Stimulated activated CD4-positive, alpha-beta T cell treated with anti-CD3 and anti-CD28 coated beads, Interleukin-12 subunit alpha, Interleukin-12 subunit beta, amount 100 ng/mL, for 48 hours (primary cell): ENCODE measurements at regions not wholly inside any gene's neighbourhood (a gene's known extent, or its start where the extent isn't known, plus 50 kb on each side); places are given as distances from the start of the nearest gene placed in this dataset.
"Not testable (repeated sequence)": the region's sequence is repeated elsewhere in the genome, so short reads cannot be mapped to it uniquely, and the experiment has no call there.

Experiments
- DNase-seq, 3 donors: peaks; one replicate each; pipeline ENCODE4 v3.0.0-alpha.2; 2020; ENCODE audit warnings: low read depth in 2 of 3, low spot score in 1 of 3

GRCh38 chr14:61602003-61602732, 93.1 kb upstream of the HIF1A start:
- no peak for DNase-seq

- DNase-seq: no peak
These were observed 92.6 kb upstream of the HIF1A start for GRCh38 chr14:61602733-61603077.

GRCh38 chr14:61603736-61604135, 91.6 kb upstream of the HIF1A start:
- DNase-seq: no peak

GRCh38 chr14:61607570-61608244, 87.6 kb upstream of the HIF1A start:
- no peak for DNase-seq

- no peak for DNase-seq
These were observed 86.8 kb upstream of the HIF1A start for GRCh38 chr14:61608245-61609165.

GRCh38 chr14:61609191-61609843, 86.0 kb upstream of the HIF1A start:
- DNase-seq: no peak

- no peak for DNase-seq
These were observed 85.4 kb upstream of the HIF1A start for GRCh38 chr14:61609884-61610283.

- no peak for DNase-seq
These were observed 84.4 kb upstream of the HIF1A start for GRCh38 chr14:61610900-61611299.

- no peak for DNase-seq
These were observed 83.3 kb upstream of the HIF1A start for GRCh38 chr14:61611880-61612630.

GRCh38 chr14:61613006-61613405, 82.3 kb upstream of the HIF1A start:
- not testable (repeated sequence) for DNase-seq

GRCh38 chr14:61614693-61615092, 80.6 kb upstream of the HIF1A start:
- no peak for DNase-seq

- no peak for DNase-seq
These were observed 79.4 kb upstream of the HIF1A start for GRCh38 chr14:61615743-61616523.

- DNase-seq: no peak
These were observed 78.7 kb upstream of the HIF1A start for GRCh38 chr14:61616524-61617185.

- no peak for DNase-seq
These were observed 76.9 kb upstream of the HIF1A start for GRCh38 chr14:61618448-61618847.

GRCh38 chr14:61619494-61619893, 75.8 kb upstream of the HIF1A start:
- no peak for DNase-seq

GRCh38 chr14:61620130-61620946, 75.0 kb upstream of the HIF1A start:
- DNase-seq: peak; percentile 50 to 70 (median 51)

GRCh38 chr14:61621444-61621843, 73.9 kb upstream of the HIF1A start:
- peak in 1 of 3 donors; percentile 41 for DNase-seq

GRCh38 chr14:61622051-61622450, 73.3 kb upstream of the HIF1A start:
- no peak for DNase-seq
